SK-N-SH treated with all-trans-retinoic acid at 6 μM for 48 hours (cell line): ENCODE measurements at regions not wholly inside any gene's neighbourhood (a gene's known extent, or its start where the extent isn't known, plus 50 kb on each side); places are given as distances from the start of the nearest gene placed in this dataset.

Experiments
- ATAC-seq: fragments of 200-7000 bp; cut with Tn5 transposase; 3 replicates; pipeline ENCODE4 v1.9.1; 2020; ENCODE audit warnings: mild to moderate bottlenecking, moderate library complexity
- ARNTL ChIP-seq: fragments of 450-650 bp; formaldehyde crosslinking; IDR thresholded peaks from 2 replicates; pipeline ENCODE4 v1.5.0; 2020; ENCODE audit warnings: low read depth, mild to moderate bottlenecking, moderate library complexity, borderline replicate concordance
- CSDC2 ChIP-seq: fragments of 250-450 bp; sonication (Bioruptor Pico); IDR thresholded peaks from 2 replicates; pipeline ENCODE4 v1.5.0; 2020; ENCODE audit warnings: mild to moderate bottlenecking, moderate library complexity
- ESRRG ChIP-seq: fragments of 250-450 bp; sonication (Bioruptor Pico); IDR thresholded peaks from 2 replicates; pipeline ENCODE4 v1.6.1; 2021; ENCODE audit warnings: mild to moderate bottlenecking
- GLIS3 ChIP-seq: fragments of 250-450 bp; sonication (Bioruptor Pico); IDR thresholded peaks from 2 replicates; pipeline ENCODE4 v1.5.0; 2020; ENCODE audit warnings: mild to moderate bottlenecking, moderate library complexity
- ISL1 ChIP-seq: fragments of 250-450 bp; sonication (Bioruptor Pico); IDR thresholded peaks from 2 replicates; pipeline ENCODE4 v2.1.2; 2022; ENCODE audit warnings: mild to moderate bottlenecking, moderate library complexity
- OSR1 ChIP-seq: fragments of 250-450 bp; sonication (Bioruptor Pico); IDR thresholded peaks from 2 replicates; pipeline ENCODE4 v1.8.0; 2022; ENCODE audit warnings: moderate library complexity, mild to moderate bottlenecking, inconsistent platforms
- PPARA ChIP-seq: fragments of 250-450 bp; sonication (Bioruptor Pico); IDR thresholded peaks from 2 replicates; pipeline ENCODE4 v1.5.0; 2020; ENCODE audit warnings: mild to moderate bottlenecking, borderline replicate concordance
- SNAI2 ChIP-seq: fragments of 250-450 bp; sonication (Bioruptor Pico); IDR thresholded peaks from 2 replicates; pipeline ENCODE4 v1.5.0; 2020; ENCODE audit warnings: mild to moderate bottlenecking, moderate library complexity
- TCF4 ChIP-seq: fragments of 250-450 bp; sonication (Bioruptor Pico); IDR thresholded peaks from 2 replicates; pipeline ENCODE4 v1.8.0; 2021; ENCODE audit warnings: mild to moderate bottlenecking, moderate library complexity, borderline replicate concordance
- TOX ChIP-seq: fragments of 250-450 bp; sonication (Bioruptor Pico); IDR thresholded peaks from 2 replicates; pipeline ENCODE4 v1.8.0; 2021; ENCODE audit warnings: mild to moderate bottlenecking, moderate library complexity, borderline replicate concordance
- ZC3H10 ChIP-seq: fragments of 250-450 bp; sonication (Bioruptor Pico); IDR thresholded peaks from 2 replicates; pipeline ENCODE4 v1.5.1; 2021; ENCODE audit warnings: mild to moderate bottlenecking, moderate library complexity
- ZFP3 ChIP-seq: fragments of 250-450 bp; sonication (Bioruptor Pico); IDR thresholded peaks from 2 replicates; pipeline ENCODE4 v1.5.0; 2020; ENCODE audit warnings: mild to moderate bottlenecking, moderate library complexity
- ZFP30 ChIP-seq: fragments of 450-650 bp; formaldehyde crosslinking; IDR thresholded peaks from 2 replicates; pipeline ENCODE4 v1.5.0; 2022; ENCODE audit warnings: mild to moderate bottlenecking, moderate library complexity
- ZNF565 ChIP-seq: fragments of 450-650 bp; formaldehyde crosslinking; conservative IDR thresholded peaks from 2 replicates; pipeline ENCODE4 v1.5.0; 2020; ENCODE audit warnings: low read depth, mild to moderate bottlenecking, moderate library complexity
- TF ChIP-seq, protein P1 (sequence below): fragments of 250-450 bp; sonication (Bioruptor Pico); IDR thresholded peaks from 2 replicates; pipeline ENCODE4 v1.8.0; 2020; ENCODE audit warnings: mild to moderate bottlenecking, moderate library complexity, borderline replicate concordance
- TF ChIP-seq, protein P2 (sequence below): fragments of 250-450 bp; sonication (Bioruptor Pico); IDR thresholded peaks from 2 replicates; pipeline ENCODE4 v1.8.0; 2021; ENCODE audit warnings: low read depth, mild to moderate bottlenecking, moderate library complexity, borderline replicate concordance
- TF ChIP-seq, protein P3 (sequence below): fragments of 250-450 bp; sonication (Bioruptor Pico); IDR thresholded peaks from 2 replicates; pipeline ENCODE4 v1.5.1; 2021; ENCODE audit warnings: mild to moderate bottlenecking, moderate library complexity
- TF ChIP-seq, protein P4 (sequence below): fragments of 250-450 bp; sonication (Bioruptor Pico); IDR thresholded peaks from 2 replicates; pipeline ENCODE4 v1.5.0; 2020; ENCODE audit warnings: mild to moderate bottlenecking, moderate library complexity
- TF ChIP-seq, protein P5 (sequence below): fragments of 250-450 bp; sonication (Bioruptor Pico); IDR thresholded peaks from 2 replicates; pipeline ENCODE4 v1.5.1; 2020; ENCODE audit warnings: low read depth, mild to moderate bottlenecking, moderate library complexity

DNA sequence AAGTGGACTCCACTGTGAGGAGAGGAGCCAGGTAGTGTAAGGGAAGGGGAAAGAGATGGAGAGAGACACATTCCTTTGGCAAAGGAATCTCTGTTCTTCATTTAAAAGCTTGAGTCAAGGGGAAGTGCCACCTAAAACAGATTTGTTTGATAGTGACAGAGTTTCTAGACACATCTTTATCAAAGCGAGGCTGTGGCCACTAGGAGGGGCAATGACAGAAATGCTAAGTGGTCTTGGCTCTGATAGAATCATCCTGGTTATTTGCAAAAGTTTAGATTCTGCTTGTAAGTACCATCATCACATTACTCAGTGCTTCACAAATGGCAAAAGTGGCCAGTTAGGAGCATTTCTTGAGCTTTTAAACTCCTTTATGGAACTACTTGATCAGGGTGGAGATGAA is 261.4 kb downstream of the CNTN3 start (continued):
- TF ChIP-seq, protein P1, sequence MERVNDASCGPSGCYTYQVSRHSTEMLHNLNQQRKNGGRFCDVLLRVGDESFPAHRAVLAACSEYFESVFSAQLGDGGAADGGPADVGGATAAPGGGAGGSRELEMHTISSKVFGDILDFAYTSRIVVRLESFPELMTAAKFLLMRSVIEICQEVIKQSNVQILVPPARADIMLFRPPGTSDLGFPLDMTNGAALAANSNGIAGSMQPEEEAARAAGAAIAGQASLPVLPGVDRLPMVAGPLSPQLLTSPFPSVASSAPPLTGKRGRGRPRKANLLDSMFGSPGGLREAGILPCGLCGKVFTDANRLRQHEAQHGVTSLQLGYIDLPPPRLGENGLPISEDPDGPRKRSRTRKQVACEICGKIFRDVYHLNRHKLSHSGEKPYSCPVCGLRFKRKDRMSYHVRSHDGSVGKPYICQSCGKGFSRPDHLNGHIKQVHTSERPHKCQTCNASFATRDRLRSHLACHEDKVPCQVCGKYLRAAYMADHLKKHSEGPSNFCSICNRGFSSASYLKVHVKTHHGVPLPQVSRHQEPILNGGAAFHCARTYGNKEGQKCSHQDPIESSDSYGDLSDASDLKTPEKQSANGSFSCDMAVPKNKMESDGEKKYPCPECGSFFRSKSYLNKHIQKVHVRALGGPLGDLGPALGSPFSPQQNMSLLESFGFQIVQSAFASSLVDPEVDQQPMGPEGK = no peak
- TF ChIP-seq PPARA = no peak
- TF ChIP-seq, protein P2, sequence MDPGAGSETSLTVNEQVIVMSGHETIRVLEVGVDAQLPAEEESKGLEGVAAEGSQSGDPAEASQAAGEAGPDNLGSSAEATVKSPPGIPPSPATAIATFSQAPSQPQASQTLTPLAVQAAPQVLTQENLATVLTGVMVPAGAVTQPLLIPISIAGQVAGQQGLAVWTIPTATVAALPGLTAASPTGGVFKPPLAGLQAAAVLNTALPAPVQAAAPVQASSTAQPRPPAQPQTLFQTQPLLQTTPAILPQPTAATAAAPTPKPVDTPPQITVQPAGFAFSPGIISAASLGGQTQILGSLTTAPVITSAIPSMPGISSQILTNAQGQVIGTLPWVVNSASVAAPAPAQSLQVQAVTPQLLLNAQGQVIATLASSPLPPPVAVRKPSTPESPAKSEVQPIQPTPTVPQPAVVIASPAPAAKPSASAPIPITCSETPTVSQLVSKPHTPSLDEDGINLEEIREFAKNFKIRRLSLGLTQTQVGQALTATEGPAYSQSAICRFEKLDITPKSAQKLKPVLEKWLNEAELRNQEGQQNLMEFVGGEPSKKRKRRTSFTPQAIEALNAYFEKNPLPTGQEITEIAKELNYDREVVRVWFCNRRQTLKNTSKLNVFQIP (CRISPR knock-in tag) = no peak

DNA sequence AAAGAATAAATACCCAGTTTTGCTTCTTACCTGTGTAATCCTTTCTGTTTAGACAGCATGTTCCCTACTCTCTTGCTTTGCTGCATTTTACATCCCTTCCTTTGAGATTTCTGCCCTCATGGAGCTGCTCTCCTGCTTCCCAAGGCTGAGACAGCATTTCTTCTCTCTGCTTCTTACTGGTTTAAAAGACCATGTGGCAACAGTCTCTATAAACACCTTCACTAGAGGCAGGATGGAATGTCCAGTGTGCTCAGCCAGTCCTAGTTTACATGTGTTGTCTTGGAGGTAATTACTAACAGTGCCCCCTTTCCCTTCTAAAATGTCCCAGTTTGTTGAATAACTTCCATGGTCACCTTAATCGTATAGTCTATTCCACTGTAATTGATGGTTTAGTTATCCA is 262.3 kb downstream of the CNTN3 start:
- TF ChIP-seq, protein P2 (CRISPR knock-in tag) = no peak
- TF ChIP-seq ZFP30 (no peak), ZNF565 (CRISPR knock-in tag) (no peak), TCF4 (CRISPR knock-in tag) (no peak), ZFP3 (CRISPR knock-in tag) (no peak), GLIS3 (no peak), CSDC2 (no peak), ARNTL (CRISPR knock-in tag) (no peak), TOX (CRISPR knock-in tag) (no peak), ZC3H10 (CRISPR knock-in tag) (no peak), OSR1 (CRISPR knock-in tag) (no peak), ESRRG (no peak)
- TF ChIP-seq, protein P3, sequence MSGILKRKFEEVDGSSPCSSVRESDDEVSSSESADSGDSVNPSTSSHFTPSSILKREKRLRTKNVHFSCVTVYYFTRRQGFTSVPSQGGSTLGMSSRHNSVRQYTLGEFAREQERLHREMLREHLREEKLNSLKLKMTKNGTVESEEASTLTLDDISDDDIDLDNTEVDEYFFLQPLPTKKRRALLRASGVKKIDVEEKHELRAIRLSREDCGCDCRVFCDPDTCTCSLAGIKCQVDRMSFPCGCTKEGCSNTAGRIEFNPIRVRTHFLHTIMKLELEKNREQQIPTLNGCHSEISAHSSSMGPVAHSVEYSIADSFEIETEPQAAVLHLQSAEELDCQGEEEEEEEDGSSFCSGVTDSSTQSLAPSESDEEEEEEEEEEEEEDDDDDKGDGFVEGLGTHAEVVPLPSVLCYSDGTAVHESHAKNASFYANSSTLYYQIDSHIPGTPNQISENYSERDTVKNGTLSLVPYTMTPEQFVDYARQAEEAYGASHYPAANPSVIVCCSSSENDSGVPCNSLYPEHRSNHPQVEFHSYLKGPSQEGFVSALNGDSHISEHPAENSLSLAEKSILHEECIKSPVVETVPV (CRISPR knock-in tag) = no peak
- TF ChIP-seq, protein P1 = no peak
- TF ChIP-seq, protein P4, sequence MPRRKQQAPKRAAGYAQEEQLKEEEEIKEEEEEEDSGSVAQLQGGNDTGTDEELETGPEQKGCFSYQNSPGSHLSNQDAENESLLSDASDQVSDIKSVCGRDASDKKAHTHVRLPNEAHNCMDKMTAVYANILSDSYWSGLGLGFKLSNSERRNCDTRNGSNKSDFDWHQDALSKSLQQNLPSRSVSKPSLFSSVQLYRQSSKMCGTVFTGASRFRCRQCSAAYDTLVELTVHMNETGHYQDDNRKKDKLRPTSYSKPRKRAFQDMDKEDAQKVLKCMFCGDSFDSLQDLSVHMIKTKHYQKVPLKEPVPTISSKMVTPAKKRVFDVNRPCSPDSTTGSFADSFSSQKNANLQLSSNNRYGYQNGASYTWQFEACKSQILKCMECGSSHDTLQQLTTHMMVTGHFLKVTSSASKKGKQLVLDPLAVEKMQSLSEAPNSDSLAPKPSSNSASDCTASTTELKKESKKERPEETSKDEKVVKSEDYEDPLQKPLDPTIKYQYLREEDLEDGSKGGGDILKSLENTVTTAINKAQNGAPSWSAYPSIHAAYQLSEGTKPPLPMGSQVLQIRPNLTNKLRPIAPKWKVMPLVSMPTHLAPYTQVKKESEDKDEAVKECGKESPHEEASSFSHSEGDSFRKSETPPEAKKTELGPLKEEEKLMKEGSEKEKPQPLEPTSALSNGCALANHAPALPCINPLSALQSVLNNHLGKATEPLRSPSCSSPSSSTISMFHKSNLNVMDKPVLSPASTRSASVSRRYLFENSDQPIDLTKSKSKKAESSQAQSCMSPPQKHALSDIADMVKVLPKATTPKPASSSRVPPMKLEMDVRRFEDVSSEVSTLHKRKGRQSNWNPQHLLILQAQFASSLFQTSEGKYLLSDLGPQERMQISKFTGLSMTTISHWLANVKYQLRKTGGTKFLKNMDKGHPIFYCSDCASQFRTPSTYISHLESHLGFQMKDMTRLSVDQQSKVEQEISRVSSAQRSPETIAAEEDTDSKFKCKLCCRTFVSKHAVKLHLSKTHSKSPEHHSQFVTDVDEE (CRISPR knock-in tag) = no peak
- no peak for ATAC-seq

DNA sequence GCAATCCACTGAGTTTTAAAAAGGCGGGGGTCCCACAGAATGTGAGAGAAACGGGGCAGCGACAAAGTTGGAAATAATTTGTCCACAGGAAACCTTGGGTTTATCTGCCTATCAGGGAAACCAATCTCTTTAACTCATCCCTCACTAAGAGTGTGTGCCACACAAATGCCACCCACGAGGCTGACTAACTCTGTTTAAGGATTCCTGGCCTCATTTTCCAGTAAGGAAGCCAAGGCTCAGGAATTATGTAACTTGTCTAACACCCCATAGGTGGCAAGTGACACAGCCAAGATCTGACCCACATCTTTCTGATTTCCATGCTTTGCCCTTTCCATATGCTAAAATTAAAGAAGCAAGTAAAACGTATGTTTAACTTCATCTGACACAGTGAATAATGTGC is 263.2 kb downstream of the CNTN3 start:
- ATAC-seq = no peak
- TF ChIP-seq, protein P3 (CRISPR knock-in tag) = no peak
- no peak for TF ChIP-seq GLIS3
- no peak for TF ChIP-seq ISL1 (CRISPR knock-in tag)
- TF ChIP-seq, protein P5, sequence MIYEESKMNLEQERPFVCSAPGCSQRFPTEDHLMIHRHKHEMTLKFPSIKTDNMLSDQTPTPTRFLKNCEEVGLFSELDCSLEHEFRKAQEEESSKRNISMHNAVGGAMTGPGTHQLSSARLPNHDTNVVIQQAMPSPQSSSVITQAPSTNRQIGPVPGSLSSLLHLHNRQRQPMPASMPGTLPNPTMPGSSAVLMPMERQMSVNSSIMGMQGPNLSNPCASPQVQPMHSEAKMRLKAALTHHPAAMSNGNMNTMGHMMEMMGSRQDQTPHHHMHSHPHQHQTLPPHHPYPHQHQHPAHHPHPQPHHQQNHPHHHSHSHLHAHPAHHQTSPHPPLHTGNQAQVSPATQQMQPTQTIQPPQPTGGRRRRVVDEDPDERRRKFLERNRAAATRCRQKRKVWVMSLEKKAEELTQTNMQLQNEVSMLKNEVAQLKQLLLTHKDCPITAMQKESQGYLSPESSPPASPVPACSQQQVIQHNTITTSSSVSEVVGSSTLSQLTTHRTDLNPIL = no peak
- TF ChIP-seq, protein P4 (CRISPR knock-in tag) = no peak
- no peak for TF ChIP-seq TCF4 (CRISPR knock-in tag)
- no peak for TF ChIP-seq ARNTL (CRISPR knock-in tag)
- TF ChIP-seq SNAI2 (CRISPR knock-in tag) = no peak
- no peak for TF ChIP-seq ZFP3 (CRISPR knock-in tag)
- TF ChIP-seq ZFP30 = no peak
